Astrocyte (in vitro differentiated cells and primary cell): ENCODE measurements at regions not wholly inside any gene's neighbourhood (a gene's known extent, or its start where the extent isn't known, plus 50 kb on each side); places are given as distances from the start of the nearest gene placed in this dataset.

Experiments used
- DNase-seq: peaks from one replicate; pipeline ENCODE4 v3.0.0-alpha.2; 2010; ENCODE audit warnings: low read depth
- FAIRE-seq: peaks from 2 replicates; lab custom pipeline; 2011; peaks lifted over from hg19 to GRCh38; lab: Jason Lieb, UNC
- H2AFZ ChIP-seq: 2 replicates; pipeline ENCODE4 v1.6.0; 2012; ENCODE audit warnings: low read depth, low read length, inconsistent platforms
- H3K27ac ChIP-seq: 2 replicates; pipeline ENCODE4 v1.5.1; 2011; ENCODE audit warnings: low read depth, low read length, inconsistent platforms
- H3K27me3 ChIP-seq: 2 replicates; pipeline ENCODE4 v1.6.0; 2011; ENCODE audit warnings: low read length, inconsistent platforms; ENCODE audit not compliant: insufficient read depth
- H3K36me3 ChIP-seq: 2 replicates; pipeline ENCODE4 v1.5.1; 2011; ENCODE audit warnings: low read length, inconsistent platforms; ENCODE audit not compliant: insufficient read depth
- H3K4me1 ChIP-seq: 2 replicates; pipeline ENCODE4 v1.5.1; 2011; ENCODE audit warnings: low read length, inconsistent platforms; ENCODE audit not compliant: insufficient read depth
- H3K4me2 ChIP-seq: 2 replicates; pipeline ENCODE4 v1.6.0; 2012; ENCODE audit warnings: low read length, inconsistent platforms
- H3K4me3 ChIP-seq: 2 replicates; pipeline ENCODE4 v1.5.1; 2011; ENCODE audit warnings: low read depth, mild to moderate bottlenecking, low read length, inconsistent platforms; ENCODE audit not compliant: insufficient read depth
- H3K79me2 ChIP-seq: 2 replicates; pipeline ENCODE4 v1.6.0; 2012; ENCODE audit warnings: mild to moderate bottlenecking, low read length, inconsistent platforms; ENCODE audit not compliant: insufficient read depth
- H3K9ac ChIP-seq: 2 replicates; pipeline ENCODE4 v1.6.0; 2012; ENCODE audit warnings: mild to moderate bottlenecking, low read length, inconsistent platforms
- H3K9me3 ChIP-seq: 2 replicates; pipeline ENCODE4 v1.5.1; 2012; ENCODE audit warnings: low read depth, mild to moderate bottlenecking, low read length, inconsistent platforms; ENCODE audit not compliant: insufficient read depth
- H4K20me1 ChIP-seq: 2 replicates; pipeline ENCODE4 v1.6.0; 2012; ENCODE audit warnings: low read length, inconsistent platforms; ENCODE audit not compliant: insufficient read depth
- H3K27ac Mint-ChIP-seq: one replicate; pipeline ENCODE4 v1.8.0; 2021; ENCODE audit warnings: mild to moderate bottlenecking, mixed read lengths; ENCODE audit not compliant: unreplicated experiment
- H3K27me3 Mint-ChIP-seq: one replicate; pipeline ENCODE4 v1.8.0; 2021; ENCODE audit warnings: low read depth, mixed read lengths; ENCODE audit not compliant: unreplicated experiment
- H3K36me3 Mint-ChIP-seq: one replicate; pipeline ENCODE4 v1.8.0; 2021; ENCODE audit warnings: low read depth, mixed read lengths; ENCODE audit not compliant: unreplicated experiment
- H3K4me1 Mint-ChIP-seq: one replicate; pipeline ENCODE4 v1.8.0; 2021; ENCODE audit warnings: low read depth, mixed read lengths; ENCODE audit not compliant: unreplicated experiment
- H3K4me3 Mint-ChIP-seq: one replicate; pipeline ENCODE4 v1.8.0; 2021; ENCODE audit warnings: mild to moderate bottlenecking, moderate library complexity, mixed read lengths; ENCODE audit not compliant: unreplicated experiment
- H3K9me3 Mint-ChIP-seq: one replicate; pipeline ENCODE4 v1.8.0; 2021; ENCODE audit warnings: mild to moderate bottlenecking, mixed read lengths; ENCODE audit not compliant: unreplicated experiment
- CTCF ChIP-seq: IDR thresholded peaks from 2 replicates; pipeline ENCODE4 v1.5.1; 2011; ENCODE audit warnings: low read depth, mild to moderate bottlenecking, inconsistent platforms, low read length, moderate library complexity; ENCODE audit not compliant: insufficient read depth
- EZH2 ChIP-seq: IDR thresholded peaks from 2 replicates; pipeline ENCODE4 v1.6.1; 2012; ENCODE audit warnings: mild to moderate bottlenecking, low read length, inconsistent platforms; ENCODE audit not compliant: insufficient read depth

- Histone ChIP-seq H3K4me1 (no peaks in the 10 kb centered on the region), H3K9me3 (no peaks in the 10 kb centered on the region), H3K36me3 (no peaks in the 10 kb centered on the region), H2AFZ (no peak overlapping the region), H4K20me1 (no peaks in the 10 kb centered on the region), H3K4me3 (no peak overlapping the region), H3K4me2 (no peak overlapping the region), H3K27me3 (no peaks in the 10 kb centered on the region), H3K79me2 (no peaks in the 10 kb centered on the region), H3K27ac (no peak overlapping the region), H3K9ac (no peak overlapping the region)
- no peaks in the 10 kb centered on the region for H3K9me3 Mint-ChIP-seq
- H3K4me1 Mint-ChIP-seq: no peaks in the 10 kb centered on the region
- TF ChIP-seq CTCF (no peak), EZH2 (no peak)
- FAIRE-seq (no peak), DNase-seq (no peak)
- H3K27ac Mint-ChIP-seq: no peak overlapping the region
- no peak overlapping the region for H3K4me3 Mint-ChIP-seq
- H3K27me3 Mint-ChIP-seq: no peaks in the 10 kb centered on the region
- H3K36me3 Mint-ChIP-seq: no peaks in the 10 kb centered on the region
Measured at GRCh38 chr6:90695316-90695715, 108.4 kb upstream of the MAP3K7 start.

DNA sequence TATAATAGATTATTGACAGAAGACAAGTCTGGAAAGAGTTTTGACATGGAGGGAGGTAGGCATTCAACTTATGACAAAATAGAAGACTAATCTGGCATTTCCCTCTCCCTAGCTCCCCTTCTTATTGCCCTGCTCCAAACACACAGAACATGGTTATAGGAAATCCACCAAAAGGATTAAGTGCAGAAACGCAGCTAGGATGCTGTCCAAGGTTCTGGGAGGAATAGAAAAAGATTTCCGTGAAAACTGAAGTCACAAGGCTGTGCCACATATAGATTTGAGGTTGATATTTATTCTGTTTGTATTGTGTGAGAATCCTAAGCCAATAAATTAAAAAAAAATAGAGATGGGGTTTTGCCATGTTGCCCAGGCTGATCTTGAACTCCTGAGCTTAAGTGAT is 107.9 kb upstream of the MAP3K7 start:
- FAIRE-seq: no peak
- H3K27me3 ChIP-seq: no peaks in the 10 kb centered on the region
- no peak overlapping the region for H2AFZ ChIP-seq
- H3K4me3 Mint-ChIP-seq: no peak overlapping the region
- no peaks in the 10 kb centered on the region for H3K4me1 ChIP-seq
- H3K9me3 Mint-ChIP-seq: no peaks in the 10 kb centered on the region
- no peaks in the 10 kb centered on the region for H3K36me3 ChIP-seq
- H3K79me2 ChIP-seq: no peaks in the 10 kb centered on the region
- no peak overlapping the region for H3K4me2 ChIP-seq
- H3K27ac ChIP-seq: no peak overlapping the region
- TF ChIP-seq CTCF (no peak), EZH2 (no peak)
- H3K9me3 ChIP-seq: no peaks in the 10 kb centered on the region
- no peaks in the 10 kb centered on the region for H3K27me3 Mint-ChIP-seq
- no peak for DNase-seq
- H4K20me1 ChIP-seq: no peaks in the 10 kb centered on the region
- no peak overlapping the region for H3K27ac Mint-ChIP-seq
- no peak overlapping the region for H3K4me3 ChIP-seq
- H3K9ac ChIP-seq: no peak overlapping the region
- no peaks in the 10 kb centered on the region for H3K4me1 Mint-ChIP-seq
- H3K36me3 Mint-ChIP-seq: no peaks in the 10 kb centered on the region

- Mint-ChIP-seq H3K27me3 (no peaks in the 10 kb centered on the region), H3K27ac (no peak overlapping the region), H3K36me3 (no peaks in the 10 kb centered on the region), H3K4me1 (no peaks in the 10 kb centered on the region), H3K4me3 (no peak overlapping the region), H3K9me3 (no peaks in the 10 kb centered on the region)
- no peaks in the 10 kb centered on the region for H3K4me1 ChIP-seq
- no peaks in the 10 kb centered on the region for H3K36me3 ChIP-seq
- H2AFZ ChIP-seq: no peak overlapping the region
- FAIRE-seq: no peak
- no peaks in the 10 kb centered on the region for H3K9me3 ChIP-seq
- TF ChIP-seq EZH2 (no peak), CTCF (no peak)
- no peak overlapping the region for H3K4me3 ChIP-seq
- H3K9ac ChIP-seq: no peak overlapping the region
- H3K27ac ChIP-seq: no peak overlapping the region
- no peak overlapping the region for H3K4me2 ChIP-seq
- H3K79me2 ChIP-seq: no peaks in the 10 kb centered on the region
- DNase-seq: no peak
- no peaks in the 10 kb centered on the region for H3K27me3 ChIP-seq
- no peaks in the 10 kb centered on the region for H4K20me1 ChIP-seq
Measured at GRCh38 chr6:90691823-90692222, 105.0 kb upstream of the MAP3K7 start.
